GM18951 (cell line): ENCODE measurements at regions not wholly inside any gene's neighbourhood (a gene's known extent, or its start where the extent isn't known, plus 50 kb on each side); places are given as distances from the start of the nearest gene placed in this dataset.

Source experiments
- POLR2A ChIP-seq: IDR thresholded peaks from 4 replicates; pipeline ENCODE4 v1.6.1; 2011; ENCODE audit warnings: mild to moderate bottlenecking; ENCODE audit not compliant: insufficient read length, insufficient read depth; ENCODE audit errors: extremely low read depth
- in situ Hi-C: fragments of 300-500 bp; cut with MboI; formaldehyde crosslinking; loops from one replicate; pipeline ENCODE4 v1.12.0; 2022; ENCODE audit warnings: low sequenced_read_pairs, mixed read lengths, inconsistent platforms; ENCODE audit not compliant: unreplicated experiment

- in situ Hi-C loops, result no loop called here
- TF ChIP-seq POLR2A, result no peak
Measured at GRCh38 chr4:181524499-181524898, 718.7 kb upstream of the TENM3 start.

GRCh38 chr4:181525634-181526033, 717.6 kb upstream of the TENM3 start:
- in situ Hi-C loops, result loop anchor here (25.0 kb wide), 1 partner anchor 388 kb away; no protein-coding TSS in a partner anchor
- TF ChIP-seq POLR2A, result no peak

- TF ChIP-seq POLR2A, result no peak
- in situ Hi-C loops, result loop anchor here (25.0 kb wide), 1 partner anchor 391 kb away; no protein-coding TSS in a partner anchor
Measured at GRCh38 chr4:181528570-181529184, 714.5 kb upstream of the TENM3 start.

GRCh38 chr4:181529537-181529936, 713.7 kb upstream of the TENM3 start:
- in situ Hi-C loops, result loop anchor here (25.0 kb wide), 1 partner anchor 392 kb away; no protein-coding TSS in a partner anchor
- no peak for TF ChIP-seq POLR2A

GRCh38 chr4:181536196-181536746, 706.9 kb upstream of the TENM3 start:
- no peak for TF ChIP-seq POLR2A
- in situ Hi-C loops, result loop anchor here (25.0 kb wide), 1 partner anchor 399 kb away; no protein-coding TSS in a partner anchor

GRCh38 chr4:181536811-181537434, 706.3 kb upstream of the TENM3 start:
- in situ Hi-C loops, result loop anchor here (25.0 kb wide), 1 partner anchor 400 kb away; no protein-coding TSS in a partner anchor

GRCh38 chr4:181538431-181538830, 704.8 kb upstream of the TENM3 start:
- in situ Hi-C loops, result loop anchor here (25.0 kb wide), 1 partner anchor 401 kb away; no protein-coding TSS in a partner anchor

More at GRCh38 chr4:181536811-181537434, 706.3 kb upstream of the TENM3 start:
- TF ChIP-seq POLR2A, result no peak

GRCh38 chr4:181541396-181541795, 701.8 kb upstream of the TENM3 start:
- no peak for TF ChIP-seq POLR2A
- in situ Hi-C loops, result loop anchor here (25.0 kb wide), 1 partner anchor 404 kb away; no protein-coding TSS in a partner anchor

More at GRCh38 chr4:181538431-181538830, 704.8 kb upstream of the TENM3 start:
- TF ChIP-seq POLR2A, result no peak

GRCh38 chr4:181548873-181549575, 694.2 kb upstream of the TENM3 start:
- TF ChIP-seq POLR2A, result no peak
- in situ Hi-C loops, result loop anchor here (25.0 kb wide), 1 partner anchor 412 kb away; no protein-coding TSS in a partner anchor

- in situ Hi-C loops, result loop anchor here (25.0 kb wide), 1 partner anchor 412 kb away; no protein-coding TSS in a partner anchor
- no peak for TF ChIP-seq POLR2A
Measured at GRCh38 chr4:181549576-181550188, 693.5 kb upstream of the TENM3 start.

GRCh38 chr4:181550381-181550780, 692.8 kb upstream of the TENM3 start:
- in situ Hi-C loops, result no loop called here
- TF ChIP-seq POLR2A, result no peak

- in situ Hi-C loops, result no loop called here
- no peak for TF ChIP-seq POLR2A
Measured at GRCh38 chr4:181559637-181560036, 683.6 kb upstream of the TENM3 start.
